KMS-11 (cell line): ENCODE measurements at regions not wholly inside any gene's neighbourhood (a gene's known extent, or its start where the extent isn't known, plus 50 kb on each side); places are given as distances from the start of the nearest gene placed in this dataset.

Source experiments
- H2AFZ ChIP-seq: fragments of 200-600 bp; sonication (generic); 2 replicates; pipeline ENCODE4 v1.6.1; 2016; ENCODE audit warnings: antibody characterized with exemption, mixed run types, low read depth
- H3K27ac ChIP-seq: fragments of 200-600 bp; sonication (generic); 2 replicates; pipeline ENCODE4 v1.6.1; 2016; ENCODE audit warnings: mild to moderate bottlenecking, mixed run types
- H3K27me3 ChIP-seq: fragments of 200-600 bp; sonication (generic); 2 replicates; pipeline ENCODE4 v1.6.1; 2017; ENCODE audit warnings: mild to moderate bottlenecking, low read depth, mixed run types, moderate library complexity; ENCODE audit not compliant: insufficient read depth
- H3K36me3 ChIP-seq: fragments of 200-600 bp; sonication (generic); 2 replicates; pipeline ENCODE4 v1.6.1; 2017; ENCODE audit warnings: mild to moderate bottlenecking, mixed run types; ENCODE audit not compliant: insufficient read depth
- H3K4me1 ChIP-seq: fragments of 200-600 bp; sonication (generic); 2 replicates; pipeline ENCODE4 v1.6.1; 2016; ENCODE audit warnings: mild to moderate bottlenecking, low read depth, mixed run types; ENCODE audit not compliant: poor library complexity, severe bottlenecking
- H3K4me2 ChIP-seq: fragments of 200-600 bp; sonication (generic); 2 replicates; pipeline ENCODE4 v1.7.0; 2016; ENCODE audit warnings: mild to moderate bottlenecking, mixed run types
- H3K4me3 ChIP-seq: fragments of 200-600 bp; sonication (generic); IDR thresholded peaks from 2 replicates; pipeline ENCODE4 v1.6.1; 2017; ENCODE audit warnings: low read depth, low read length, mixed read lengths; ENCODE audit not compliant: insufficient read depth
- H3K79me2 ChIP-seq: fragments of 200-600 bp; sonication (generic); 2 replicates; pipeline ENCODE4 v1.6.1; 2016; ENCODE audit warnings: low read depth, mixed run types; ENCODE audit not compliant: insufficient read depth
- H3K9ac ChIP-seq: fragments of 200-600 bp; sonication (generic); 2 replicates; pipeline ENCODE4 v1.6.1; 2016; ENCODE audit warnings: mild to moderate bottlenecking, mixed run types
- H4K20me1 ChIP-seq: fragments of 200-600 bp; sonication (generic); 2 replicates; pipeline ENCODE4 v1.6.1; 2016; ENCODE audit warnings: mild to moderate bottlenecking, mixed run types; ENCODE audit not compliant: insufficient read depth
- CTCF ChIP-seq: fragments of 200-600 bp; sonication (generic); conservative IDR thresholded peaks from 2 replicates; pipeline ENCODE4 v1.6.1; 2017; ENCODE audit warnings: low read depth, mild to moderate bottlenecking, antibody characterized with exemption, low read length, moderate library complexity, mixed read lengths

DNA sequence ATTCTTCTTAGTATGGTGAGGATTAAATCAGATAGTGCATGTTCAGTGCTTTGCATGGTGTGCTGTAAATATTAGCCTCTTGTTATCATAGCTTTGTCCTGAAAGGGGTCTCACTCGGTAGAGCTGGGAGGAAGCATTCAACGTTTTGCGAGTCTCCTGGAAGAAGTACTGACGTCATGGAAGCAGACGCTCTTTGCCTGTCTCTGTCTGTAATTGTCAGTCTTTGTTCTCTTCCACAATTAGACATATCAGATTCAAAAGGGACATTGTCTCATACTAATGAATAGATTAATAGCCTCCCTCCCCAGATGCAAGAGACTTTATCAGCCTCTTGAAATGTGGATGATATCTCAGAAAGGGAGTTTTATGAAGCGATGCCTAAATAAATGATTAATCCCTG lies 91.8 kb upstream of the CXCL14 start:
- H3K9ac ChIP-seq: no peak overlapping the region
- H3K36me3 ChIP-seq: no peaks in the 10 kb centered on the region
- no peaks in the 10 kb centered on the region for H4K20me1 ChIP-seq
- no peaks in the 10 kb centered on the region for H3K27me3 ChIP-seq
- peaks cover 5% of the 10 kb centered on the region for H3K4me1 ChIP-seq
- H3K79me2 ChIP-seq: no peaks in the 10 kb centered on the region
- no peak overlapping the region for H2AFZ ChIP-seq
- TF ChIP-seq CTCF: no peak
- H3K4me2 ChIP-seq: no peak overlapping the region
- no peak overlapping the region for H3K27ac ChIP-seq
- H3K4me3 ChIP-seq: no peak overlapping the region

DNA sequence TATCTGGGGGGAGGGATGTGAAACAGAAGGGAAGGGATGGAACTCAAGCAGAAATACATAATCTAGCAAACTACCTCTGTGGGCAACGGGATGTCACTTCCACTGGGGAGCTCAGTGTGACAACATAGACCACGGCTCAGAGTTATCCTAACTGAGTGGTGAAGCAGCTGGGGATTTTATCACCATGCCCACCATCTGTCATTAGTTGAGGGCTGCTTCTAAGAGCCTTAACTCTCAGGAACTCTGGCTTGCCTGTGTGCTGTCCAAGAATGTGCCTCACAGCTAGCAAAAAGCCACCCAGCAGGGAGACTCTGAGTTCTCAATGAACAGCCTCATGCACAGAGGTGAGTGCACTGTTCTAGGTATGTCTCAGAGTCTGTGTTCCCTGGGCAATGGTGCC lies 90.6 kb upstream of the CXCL14 start:
- Histone ChIP-seq H3K9ac (no peak overlapping the region), H3K4me2 (no peak overlapping the region), H3K4me1 (peaks cover 5% of the 10 kb centered on the region), H4K20me1 (no peaks in the 10 kb centered on the region), H3K4me3 (no peak overlapping the region), H3K27ac (no peak overlapping the region), H3K36me3 (no peaks in the 10 kb centered on the region), H2AFZ (no peak overlapping the region), H3K27me3 (no peaks in the 10 kb centered on the region), H3K79me2 (no peaks in the 10 kb centered on the region)
- no peak for TF ChIP-seq CTCF

- H3K79me2 ChIP-seq: no peaks in the 10 kb centered on the region
- H3K9ac ChIP-seq: no peak overlapping the region
- no peaks in the 10 kb centered on the region for H4K20me1 ChIP-seq
- H3K4me3 ChIP-seq: no peak overlapping the region
- no peaks in the 10 kb centered on the region for H3K36me3 ChIP-seq
- H3K27ac ChIP-seq: no peak overlapping the region
- H3K4me2 ChIP-seq: no peak overlapping the region
- no peaks in the 10 kb centered on the region for H3K27me3 ChIP-seq
- no peak for TF ChIP-seq CTCF
- no peak overlapping the region for H2AFZ ChIP-seq
- no peaks in the 10 kb centered on the region for H3K4me1 ChIP-seq
These were observed 88.9 kb upstream of the CXCL14 start for GRCh38 chr5:135667673-135668072.

DNA sequence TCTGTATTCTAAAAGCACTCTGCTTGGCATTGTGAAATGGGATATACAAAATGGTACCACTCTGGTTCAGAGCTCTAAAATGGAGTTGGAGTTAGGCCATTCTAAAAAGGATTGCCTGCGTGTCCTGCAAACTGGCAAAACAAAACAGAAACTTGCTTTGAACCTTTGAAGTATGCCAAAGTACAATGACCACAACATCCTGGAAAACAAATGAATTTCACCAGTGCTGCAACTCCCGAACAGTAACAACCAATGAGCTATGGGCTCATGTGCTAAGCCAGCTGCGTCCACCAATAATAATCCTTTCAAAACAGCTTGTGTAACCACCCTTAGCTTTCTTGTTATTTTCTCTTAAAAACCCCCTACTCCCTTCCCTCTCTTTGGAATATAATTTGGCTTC lies 88.4 kb upstream of the CXCL14 start:
- TF ChIP-seq CTCF: no peak
- Histone ChIP-seq H3K27me3 (no peaks in the 10 kb centered on the region), H3K27ac (no peak overlapping the region), H3K4me3 (no peak overlapping the region), H2AFZ (no peak overlapping the region), H3K4me1 (no peaks in the 10 kb centered on the region), H4K20me1 (no peaks in the 10 kb centered on the region), H3K79me2 (no peaks in the 10 kb centered on the region), H3K4me2 (no peak overlapping the region), H3K9ac (no peak overlapping the region), H3K36me3 (no peaks in the 10 kb centered on the region)

- no peak overlapping the region for H3K27ac ChIP-seq
- no peak overlapping the region for H3K9ac ChIP-seq
- H3K27me3 ChIP-seq: no peaks in the 10 kb centered on the region
- no peak for TF ChIP-seq CTCF
- no peaks in the 10 kb centered on the region for H3K36me3 ChIP-seq
- no peak overlapping the region for H2AFZ ChIP-seq
- no peak overlapping the region for H3K4me2 ChIP-seq
- no peaks in the 10 kb centered on the region for H3K4me1 ChIP-seq
- no peak overlapping the region for H3K4me3 ChIP-seq
- H4K20me1 ChIP-seq: no peaks in the 10 kb centered on the region
- no peaks in the 10 kb centered on the region for H3K79me2 ChIP-seq
These were observed 83.9 kb upstream of the CXCL14 start for GRCh38 chr5:135662683-135663082.
